NB4 (cell line): ENCODE measurements at regions not wholly inside any gene's neighbourhood (a gene's known extent, or its start where the extent isn't known, plus 50 kb on each side); places are given as distances from the start of the nearest gene placed in this dataset.

Experiments
- MAX ChIP-seq: IDR thresholded peaks from 2 replicates; pipeline ENCODE4 v1.6.1; 2011; ENCODE audit warnings: low read depth, low read length
- MYC ChIP-seq: IDR thresholded peaks from 2 replicates; pipeline ENCODE4 v1.6.1; 2011; ENCODE audit warnings: low read depth, low read length
- POLR2A ChIP-seq: IDR thresholded peaks from 2 replicates; pipeline ENCODE4 v1.6.1; 2011; ENCODE audit warnings: mild to moderate bottlenecking; ENCODE audit not compliant: insufficient read length; ENCODE audit errors: extremely low read depth
- TF ChIP-seq, protein P1 (sequence below): IDR thresholded peaks from one replicate; pipeline ENCODE4 v1.5.1; 2012; ENCODE audit warnings: low read depth, low read length

DNA sequence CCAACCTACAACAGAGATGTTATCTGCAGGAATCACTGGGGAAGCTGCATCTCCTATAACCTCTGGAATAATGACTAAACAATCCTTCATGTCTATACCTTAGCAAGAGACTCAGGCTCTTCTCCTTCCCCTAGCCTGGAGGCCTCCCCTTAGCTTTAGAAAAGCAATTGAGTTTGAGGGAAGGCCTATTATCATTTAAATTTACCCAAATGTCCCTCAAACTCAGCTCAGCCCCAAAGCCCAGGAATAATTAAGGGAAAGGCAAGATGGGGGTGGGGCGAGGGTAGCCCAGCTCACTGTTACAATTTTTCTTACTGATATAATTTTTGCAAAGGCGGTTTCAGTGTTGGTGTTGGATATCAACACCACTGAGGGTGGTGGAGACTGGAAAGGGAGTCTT lies 151.4 kb upstream of the EEA1 start:
- TF ChIP-seq, protein P1, sequence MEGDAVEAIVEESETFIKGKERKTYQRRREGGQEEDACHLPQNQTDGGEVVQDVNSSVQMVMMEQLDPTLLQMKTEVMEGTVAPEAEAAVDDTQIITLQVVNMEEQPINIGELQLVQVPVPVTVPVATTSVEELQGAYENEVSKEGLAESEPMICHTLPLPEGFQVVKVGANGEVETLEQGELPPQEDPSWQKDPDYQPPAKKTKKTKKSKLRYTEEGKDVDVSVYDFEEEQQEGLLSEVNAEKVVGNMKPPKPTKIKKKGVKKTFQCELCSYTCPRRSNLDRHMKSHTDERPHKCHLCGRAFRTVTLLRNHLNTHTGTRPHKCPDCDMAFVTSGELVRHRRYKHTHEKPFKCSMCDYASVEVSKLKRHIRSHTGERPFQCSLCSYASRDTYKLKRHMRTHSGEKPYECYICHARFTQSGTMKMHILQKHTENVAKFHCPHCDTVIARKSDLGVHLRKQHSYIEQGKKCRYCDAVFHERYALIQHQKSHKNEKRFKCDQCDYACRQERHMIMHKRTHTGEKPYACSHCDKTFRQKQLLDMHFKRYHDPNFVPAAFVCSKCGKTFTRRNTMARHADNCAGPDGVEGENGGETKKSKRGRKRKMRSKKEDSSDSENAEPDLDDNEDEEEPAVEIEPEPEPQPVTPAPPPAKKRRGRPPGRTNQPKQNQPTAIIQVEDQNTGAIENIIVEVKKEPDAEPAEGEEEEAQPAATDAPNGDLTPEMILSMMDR = no peak
- TF ChIP-seq MYC (no peak), POLR2A (no peak), MAX (no peak)
